Adrenal gland (tissue), 9 donors: ENCODE measurements at regions not wholly inside any gene's neighbourhood (a gene's known extent, or its start where the extent isn't known, plus 50 kb on each side); places are given as distances from the start of the nearest gene placed in this dataset.

Source experiments
- DNase-seq, 7 donors: peaks; one replicate each; pipeline ENCODE4 v3.0.0-alpha.2; 2019 to 2020
- H3K27ac ChIP-seq, 5 donors: fragments of 200-600 bp; sonication (generic) in 4 of 5; 1 replicate in 3 of 5; 2 replicates in 2 of 5; pipeline versions ENCODE4 v1.5.1 to v1.8.0; 2016 to 2020; ENCODE audit warnings: mild to moderate bottlenecking in 1 of 5
- H3K27me3 ChIP-seq: fragments of 200-600 bp; 2 replicates; pipeline ENCODE4 v1.8.0; 2021
- H3K36me3 ChIP-seq, 2 donors: fragments of 200-600 bp; replicated peaks in 1 of 2; 1 replicate in 1 of 2; 2 replicates in 1 of 2; pipeline versions ENCODE4 v1.5.1 to v1.8.0; 2018 to 2022
- H3K4me1 ChIP-seq, 2 donors: fragments of 200-600 bp; replicated peaks in 1 of 2; 1 replicate in 1 of 2; 2 replicates in 1 of 2; pipeline versions ENCODE4 v1.5.1 to v1.8.0; 2018 to 2021
- H3K4me3 ChIP-seq, 4 donors: fragments of 200-600 bp; sonication (generic) in 3 of 4; one replicate each; pipeline ENCODE4 v1.5.1; 2016 to 2018
- H3K9me3 ChIP-seq, 3 donors: fragments of 200-600 bp; sonication (generic) in 1 of 3; replicated peaks in 1 of 3; 1 replicate in 2 of 3; 2 replicates in 1 of 3; pipeline versions ENCODE4 v1.5.1 to v1.8.0; 2016 to 2021
- POLR2A ChIP-seq, 2 donors: fragments of 450-650 bp; IDR thresholded peaks; one replicate each; pipeline ENCODE4 v1.6.1; 2017; ENCODE audit warnings: antibody characterized with exemption in 2 of 2, mild to moderate bottlenecking in 2 of 2, moderate library complexity in 1 of 2
- WGBS, 4 donors: extraction: QIAGEN DNeasy Blood & Tissue Kit in 2 of 4; methylation state at CpG; one replicate each; pipeline versions ENCODE4 v1.1.5 to v1.1.7; 2013 to 2017; 5-methylcytosine and 5-hydroxymethylcytosine counted together
- intact Hi-C, 2 donors: fragments of 100-400 bp; cut with DNase I; formaldehyde crosslinking; loops; one replicate each; pipeline versions ENCODE4 v1.14.1 to v1.15.0; 2022 to 2023
- TF ChIP-seq, protein P1 (sequence below), 6 experiments: fragments of 450-650 bp in 4 of 6; fragments of 200-600 bp in 2 of 6; sonication (generic) in 1 of 6; IDR thresholded peaks; 1 replicate in 5 of 6; 2 replicates in 1 of 6; pipeline versions ENCODE4 v1.5.1 to v1.8.0; 2016 to 2021; ENCODE audit warnings: antibody characterized with exemption in 6 of 6, mild to moderate bottlenecking in 2 of 6, moderate library complexity in 1 of 6
- donor health status: healthy with polysubstance abuse.
- donor health status: Bipolar disorder and iron deficiency.
- donor health status: DM: yes; HTN: yes; CAD: no.
- donor health status: DM: no; HTN: no; CAD: no.
- donor health status: DM: no; HTN: no; CAD: no.

DNA sequence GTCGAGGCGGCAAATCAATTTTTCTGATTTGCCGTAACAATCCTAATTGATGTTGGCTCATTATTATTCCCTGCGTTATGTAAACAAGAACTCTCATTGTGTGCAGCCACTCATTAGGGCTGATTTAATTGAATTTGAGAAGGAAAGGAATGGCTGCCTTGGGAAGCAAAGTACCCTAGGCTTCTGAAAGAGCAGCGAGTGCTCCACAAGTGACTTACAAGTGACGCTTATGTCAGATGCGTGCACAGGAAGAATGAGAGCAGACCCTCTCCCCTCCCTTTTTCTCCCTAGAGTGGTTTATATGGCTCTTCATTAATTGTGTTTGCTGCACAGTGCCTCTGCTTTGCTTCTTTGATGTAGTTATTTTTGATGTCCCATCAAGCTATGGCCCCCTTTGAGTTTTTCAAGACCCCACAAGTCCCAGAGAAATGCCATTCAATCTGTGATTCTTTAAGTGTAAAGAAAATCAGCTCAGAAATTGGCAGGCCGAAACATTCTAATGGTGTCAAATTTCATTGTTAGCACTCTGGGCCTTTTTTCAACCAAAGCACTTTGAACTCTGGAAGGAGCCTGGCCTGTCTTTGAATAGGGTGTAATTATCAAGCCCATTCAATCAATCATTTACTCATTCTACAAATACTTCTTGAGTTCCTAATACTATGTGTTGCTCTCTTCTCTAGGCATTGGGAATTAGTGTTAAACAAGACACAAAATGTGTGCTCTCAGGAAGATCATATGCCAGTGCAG, 86.8 kb upstream of the VAV3 start:
- Histone ChIP-seq H3K27ac (no peak overlapping the region), H3K9me3 (no peaks in the 10 kb centered on the region), H3K4me3 (no peak overlapping the region), H3K4me1 (peaks cover 0 to 10% of the 10 kb centered on the region in 2 donors), H3K36me3 (no peaks in the 10 kb centered on the region), H3K27me3 (no peaks in the 10 kb centered on the region)
- DNase-seq = no peak
- TF ChIP-seq POLR2A (IDR thresholded peaks at IDR 0.05) = no peak
- TF ChIP-seq, protein P1, sequence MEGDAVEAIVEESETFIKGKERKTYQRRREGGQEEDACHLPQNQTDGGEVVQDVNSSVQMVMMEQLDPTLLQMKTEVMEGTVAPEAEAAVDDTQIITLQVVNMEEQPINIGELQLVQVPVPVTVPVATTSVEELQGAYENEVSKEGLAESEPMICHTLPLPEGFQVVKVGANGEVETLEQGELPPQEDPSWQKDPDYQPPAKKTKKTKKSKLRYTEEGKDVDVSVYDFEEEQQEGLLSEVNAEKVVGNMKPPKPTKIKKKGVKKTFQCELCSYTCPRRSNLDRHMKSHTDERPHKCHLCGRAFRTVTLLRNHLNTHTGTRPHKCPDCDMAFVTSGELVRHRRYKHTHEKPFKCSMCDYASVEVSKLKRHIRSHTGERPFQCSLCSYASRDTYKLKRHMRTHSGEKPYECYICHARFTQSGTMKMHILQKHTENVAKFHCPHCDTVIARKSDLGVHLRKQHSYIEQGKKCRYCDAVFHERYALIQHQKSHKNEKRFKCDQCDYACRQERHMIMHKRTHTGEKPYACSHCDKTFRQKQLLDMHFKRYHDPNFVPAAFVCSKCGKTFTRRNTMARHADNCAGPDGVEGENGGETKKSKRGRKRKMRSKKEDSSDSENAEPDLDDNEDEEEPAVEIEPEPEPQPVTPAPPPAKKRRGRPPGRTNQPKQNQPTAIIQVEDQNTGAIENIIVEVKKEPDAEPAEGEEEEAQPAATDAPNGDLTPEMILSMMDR (IDR thresholded peaks at IDR 0.05) = no peak
- 63 to 74% (median 69%) methylated on average over 8 of the region's 8 CpGs for WGBS, 4 donors
- intact Hi-C loops = no loop called here

DNA sequence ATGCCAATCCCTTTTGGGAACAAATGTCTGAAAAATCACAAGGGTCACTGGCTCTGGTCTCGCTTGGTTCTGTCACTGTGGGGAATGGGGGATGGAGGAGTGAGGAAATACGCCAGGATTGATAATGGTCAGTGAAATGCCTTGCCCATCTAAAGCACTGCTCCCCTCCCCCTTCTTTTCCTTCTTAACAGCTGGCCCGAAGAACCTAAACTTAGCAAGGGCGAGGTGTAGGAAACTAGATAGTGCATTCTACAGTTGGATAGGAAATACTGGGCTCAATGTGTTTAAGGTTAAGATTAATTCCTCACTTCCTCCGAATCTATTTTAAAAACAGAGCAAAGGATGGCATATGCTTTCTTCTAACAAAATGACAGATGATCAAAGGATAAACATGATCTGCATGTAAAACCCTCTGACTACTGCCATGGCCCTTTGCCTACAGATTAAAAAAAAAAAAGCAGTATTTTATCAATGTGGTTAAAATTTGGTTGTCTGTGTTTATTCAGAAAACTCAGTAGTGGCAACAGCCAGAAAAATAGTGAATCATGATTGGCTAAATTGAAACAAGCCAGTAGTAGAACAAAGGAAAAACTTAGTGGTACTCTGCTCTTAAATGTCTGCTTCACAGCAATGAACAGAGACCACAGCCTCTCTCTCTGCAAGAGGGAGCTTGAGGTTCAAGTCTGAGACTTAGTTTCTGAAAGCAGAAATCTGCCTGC, 86.1 kb upstream of the VAV3 start:
- Histone ChIP-seq H3K36me3 (no peaks in the 10 kb centered on the region), H3K27ac (peak overlapping the region in 2 of 5 donors; percentile 18 to 19), H3K4me3 (no peak overlapping the region), H3K4me1 (peaks cover 0 to 10% of the 10 kb centered on the region in 2 donors), H3K9me3 (no peaks in the 10 kb centered on the region), H3K27me3 (no peaks in the 10 kb centered on the region)
- 39 to 45% (median 43%) methylated on average over 5 of the region's 5 CpGs for WGBS, 4 donors
- TF ChIP-seq POLR2A (IDR thresholded peaks at IDR 0.05) = no peak
- intact Hi-C loops = no loop called here
- no peak for DNase-seq

DNA sequence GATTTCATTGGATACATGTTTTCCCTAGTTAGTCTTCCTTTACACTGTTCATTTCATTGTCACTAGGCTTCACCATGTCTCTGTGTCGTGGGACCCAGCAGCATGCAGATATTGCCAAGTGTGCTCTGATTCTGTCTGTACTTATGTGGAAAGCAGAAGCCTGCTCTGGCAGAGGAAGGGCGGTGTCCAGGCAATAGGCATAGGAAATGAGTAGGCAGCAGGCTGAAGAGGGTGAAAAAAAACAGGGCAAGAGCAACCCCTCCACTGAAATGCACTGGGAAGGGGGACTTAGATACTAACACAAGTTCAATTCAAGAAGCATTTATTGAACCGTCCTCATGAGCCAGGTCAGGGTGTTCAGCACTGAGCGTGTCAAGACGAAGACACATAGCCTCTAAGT, 85.2 kb upstream of the VAV3 start:
- WGBS, 4 donors = 57 to 69% (median 64%) methylated on average over 5 of the region's 5 CpGs
- Histone ChIP-seq H3K4me1 (peaks cover 0 to 10% of the 10 kb centered on the region in 2 donors), H3K27me3 (no peaks in the 10 kb centered on the region), H3K9me3 (no peaks in the 10 kb centered on the region), H3K36me3 (no peaks in the 10 kb centered on the region), H3K27ac (peak overlapping the region in 2 of 5 donors; percentile 18 to 19), H3K4me3 (no peak overlapping the region)
- TF ChIP-seq, protein P1 (IDR thresholded peaks at IDR 0.05) = no peak
- TF ChIP-seq POLR2A (IDR thresholded peaks at IDR 0.05) = no peak
- peak in 5 of 7 donors; percentile 26 to 63 (median 40) for DNase-seq
- intact Hi-C loops = no loop called here

DNA sequence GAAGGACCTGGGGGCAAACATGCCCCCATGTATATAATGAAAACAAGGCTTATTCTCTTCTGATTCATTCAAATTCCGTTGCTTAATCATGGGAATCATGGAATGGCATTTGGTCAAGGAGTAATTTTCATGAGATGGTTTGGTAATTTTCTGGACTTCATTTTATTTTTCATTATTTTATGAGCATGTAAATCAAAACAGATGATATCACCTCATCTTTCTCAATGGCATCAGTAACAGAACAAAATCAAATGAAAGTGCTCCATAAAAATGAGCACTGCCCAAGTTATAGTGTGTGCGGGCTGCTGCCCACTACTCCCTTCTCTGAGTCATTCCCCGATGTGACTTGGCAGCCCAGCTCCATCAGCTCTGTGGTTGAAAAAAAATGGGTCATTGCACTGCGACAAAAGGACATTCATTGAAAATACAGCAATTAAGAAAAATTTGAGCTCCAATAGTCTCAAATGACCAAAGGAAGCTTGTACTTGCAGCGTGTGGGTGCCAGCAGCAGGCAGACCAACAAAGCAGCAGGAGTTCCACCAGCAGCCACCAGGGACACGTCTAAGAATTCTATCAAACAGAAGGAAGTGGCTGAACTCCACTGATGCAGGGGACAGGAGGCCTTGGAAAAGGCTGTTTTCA, 84.3 kb upstream of the VAV3 start:
- DNase-seq = peak in 5 of 7 donors; percentile 23 to 65 (median 31)
- Histone ChIP-seq H3K4me3 (no peak overlapping the region), H3K4me1 (peaks cover 0 to 10% of the 10 kb centered on the region in 2 donors), H3K27ac (no peak overlapping the region), H3K27me3 (no peaks in the 10 kb centered on the region), H3K9me3 (no peaks in the 10 kb centered on the region), H3K36me3 (no peaks in the 10 kb centered on the region)
- 43 to 55% (median 49%) methylated on average over 6 of the region's 6 CpGs for WGBS, 4 donors
- no peak for TF ChIP-seq POLR2A (IDR thresholded peaks at IDR 0.05)
- TF ChIP-seq, protein P1 (IDR thresholded peaks at IDR 0.05) = peak in 5 of 6 experiments; percentile 11 to 42 (median 37)
- intact Hi-C loops = no loop called here
